ENCODE measurements at regions not wholly inside any gene's neighbourhood (a gene's known extent, or its start where the extent isn't known, plus 50 kb on each side); places are given as distances from the start of the nearest gene placed in this dataset.

DNA sequence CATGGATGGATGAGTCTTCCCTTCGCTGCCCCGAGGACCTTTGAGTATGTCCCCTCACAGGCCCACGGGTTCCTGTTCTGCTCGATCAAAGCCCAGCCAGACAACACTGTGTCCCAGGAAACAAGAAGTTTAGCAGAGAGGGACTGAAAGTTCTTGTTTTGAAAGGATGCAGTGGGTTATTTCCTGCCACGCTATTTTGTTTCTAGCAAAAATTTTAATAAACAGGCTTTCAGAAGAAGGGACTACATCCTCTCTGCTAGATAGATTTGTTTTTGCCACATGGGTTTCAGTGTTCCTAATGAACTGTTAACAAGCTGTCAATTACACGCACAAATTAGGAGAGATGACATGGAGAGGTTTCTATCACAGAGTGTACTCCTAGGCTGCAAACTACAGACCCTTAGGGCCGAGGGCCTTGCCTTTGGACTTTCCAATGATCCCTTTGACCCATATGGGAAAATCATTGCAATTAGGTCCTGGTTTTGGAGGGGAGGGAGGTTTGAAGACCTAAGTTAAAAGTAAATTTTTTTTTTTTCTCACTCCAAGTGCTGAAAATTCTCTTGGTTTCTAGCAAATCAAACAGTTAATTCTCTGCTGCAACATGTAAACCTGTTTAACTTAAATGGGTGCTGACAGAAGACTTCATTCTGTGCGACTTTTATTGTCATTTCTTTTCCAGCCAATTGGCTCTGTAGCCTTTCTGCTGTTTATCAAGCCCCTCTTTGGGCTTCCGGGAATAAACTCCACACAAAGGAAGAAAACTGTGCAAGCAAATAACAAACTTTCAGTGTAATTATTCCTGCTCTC is 81.4 kb downstream of the RCN1 start:
- TF ChIP-seq, protein P1, sequence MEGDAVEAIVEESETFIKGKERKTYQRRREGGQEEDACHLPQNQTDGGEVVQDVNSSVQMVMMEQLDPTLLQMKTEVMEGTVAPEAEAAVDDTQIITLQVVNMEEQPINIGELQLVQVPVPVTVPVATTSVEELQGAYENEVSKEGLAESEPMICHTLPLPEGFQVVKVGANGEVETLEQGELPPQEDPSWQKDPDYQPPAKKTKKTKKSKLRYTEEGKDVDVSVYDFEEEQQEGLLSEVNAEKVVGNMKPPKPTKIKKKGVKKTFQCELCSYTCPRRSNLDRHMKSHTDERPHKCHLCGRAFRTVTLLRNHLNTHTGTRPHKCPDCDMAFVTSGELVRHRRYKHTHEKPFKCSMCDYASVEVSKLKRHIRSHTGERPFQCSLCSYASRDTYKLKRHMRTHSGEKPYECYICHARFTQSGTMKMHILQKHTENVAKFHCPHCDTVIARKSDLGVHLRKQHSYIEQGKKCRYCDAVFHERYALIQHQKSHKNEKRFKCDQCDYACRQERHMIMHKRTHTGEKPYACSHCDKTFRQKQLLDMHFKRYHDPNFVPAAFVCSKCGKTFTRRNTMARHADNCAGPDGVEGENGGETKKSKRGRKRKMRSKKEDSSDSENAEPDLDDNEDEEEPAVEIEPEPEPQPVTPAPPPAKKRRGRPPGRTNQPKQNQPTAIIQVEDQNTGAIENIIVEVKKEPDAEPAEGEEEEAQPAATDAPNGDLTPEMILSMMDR (IDR thresholded peaks at IDR 0.05; ENCODE audit: low read depth, low read length) = no peak

DNA sequence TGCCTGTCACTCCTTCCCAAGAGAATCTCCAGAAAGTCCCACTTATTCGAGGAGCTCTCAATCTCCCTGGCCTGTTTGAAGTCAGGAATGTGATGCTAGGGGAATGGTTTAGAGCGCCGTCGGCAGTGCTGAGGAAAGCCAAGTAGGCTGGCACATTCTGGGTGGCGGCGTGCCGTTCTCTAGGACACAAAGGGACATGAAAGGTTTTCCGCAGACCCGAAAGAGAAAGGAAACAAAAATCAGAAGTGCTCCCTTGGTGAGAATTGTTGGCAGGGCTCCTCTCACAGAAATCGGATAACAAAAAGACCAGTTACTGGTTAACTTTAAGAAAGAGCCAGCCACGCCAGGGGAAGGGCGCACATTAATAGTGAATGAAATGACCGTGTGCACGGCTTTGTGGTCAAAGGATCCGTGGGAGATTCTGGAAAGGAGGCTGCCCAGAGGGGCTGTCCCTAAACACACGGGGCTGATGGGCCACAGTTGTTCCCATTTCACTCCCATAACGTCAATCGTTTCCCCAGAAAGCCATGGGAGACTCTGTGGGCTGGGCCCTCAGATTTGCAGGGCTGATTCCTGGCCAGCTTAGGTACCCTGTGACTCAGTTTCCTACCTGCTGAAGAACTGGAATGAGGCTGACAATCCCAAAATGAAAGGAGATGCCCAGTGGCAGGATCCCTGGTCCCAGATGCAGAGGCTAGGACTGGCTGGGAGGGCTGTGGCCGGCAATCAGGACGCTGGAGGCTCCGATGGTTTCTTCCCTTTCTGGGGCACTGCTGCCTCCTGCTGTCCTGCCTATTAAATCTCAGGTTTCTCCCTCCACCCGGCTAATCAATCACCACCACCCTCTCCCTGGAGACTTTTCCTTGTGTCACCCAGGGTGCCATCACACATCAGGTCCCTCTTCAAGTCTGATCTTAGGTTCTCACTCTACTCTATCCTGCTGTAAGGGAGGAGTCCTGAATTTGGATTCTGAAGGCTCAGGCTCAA is 82.3 kb downstream of the RCN1 start:
- TF ChIP-seq, protein P1 (IDR thresholded peaks at IDR 0.05; ENCODE audit: low read depth, low read length) = peak; percentile 79
- peak overlapping the region; percentile 9; the same call in 1 of the 2 replicates for H3K4me3 ChIP-seq (ENCODE audit: low read depth, low read length)

More for the DNA sequence above, 81.4 kb downstream of the RCN1 start:
- H3K4me3 ChIP-seq (ENCODE audit: low read depth, low read length) = no peak overlapping the region

DNA sequence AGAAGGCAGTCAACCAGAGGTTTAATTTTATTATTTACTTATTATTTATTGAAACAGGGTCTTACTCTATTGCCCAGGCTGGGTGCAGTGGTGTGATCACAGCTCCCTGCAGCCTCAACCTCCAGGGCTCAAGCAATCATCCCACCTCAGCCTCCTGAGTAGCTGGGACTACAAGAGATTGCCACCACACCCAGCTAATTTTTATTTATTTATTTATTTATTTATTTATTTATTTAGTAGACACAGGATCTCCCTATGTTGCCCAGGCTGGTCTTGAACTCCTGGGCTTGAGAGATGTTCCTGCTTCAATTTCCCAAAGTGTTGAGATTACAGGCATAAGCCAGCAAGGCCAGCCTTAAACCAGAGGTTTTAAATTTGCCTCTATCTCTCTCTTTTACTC is 83.1 kb downstream of the RCN1 start:
- H3K4me3 ChIP-seq (ENCODE audit: low read depth, low read length) = no peak overlapping the region
- TF ChIP-seq, protein P1 (IDR thresholded peaks at IDR 0.05; ENCODE audit: low read depth, low read length) = no peak

DNA sequence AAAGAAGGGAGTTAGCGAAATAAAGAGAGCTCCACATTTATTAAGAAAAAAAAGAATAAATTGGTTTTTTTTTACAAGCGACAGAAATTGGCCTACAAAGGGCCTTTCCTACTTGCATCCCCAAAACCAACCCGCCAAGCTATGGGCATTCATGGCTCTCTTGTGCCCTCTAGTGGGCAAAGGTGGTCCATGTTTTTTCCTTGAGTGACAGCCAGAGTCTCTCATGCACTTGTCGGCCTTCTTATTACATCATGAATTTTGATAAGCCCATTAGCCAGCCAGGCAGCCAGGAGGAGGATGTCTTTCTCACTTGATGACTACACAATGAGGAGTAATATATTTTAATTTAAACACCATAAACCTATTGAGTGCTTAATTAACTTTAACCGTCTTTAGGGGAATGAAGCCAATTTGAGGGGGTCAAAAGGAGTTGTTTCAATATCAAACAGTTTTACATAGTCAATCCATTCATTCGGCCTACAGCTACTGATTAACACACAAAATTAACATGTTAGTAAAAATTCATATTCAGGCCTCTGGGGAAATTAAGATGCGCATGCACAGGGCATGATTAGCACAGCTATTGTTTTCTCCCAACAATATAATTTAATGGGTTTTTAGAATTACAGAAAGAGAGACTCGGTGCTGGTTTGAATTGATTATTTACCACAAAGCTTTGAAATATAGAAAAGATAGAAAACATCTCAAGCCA is 85.5 kb downstream of the RCN1 start:
- TF ChIP-seq, protein P1 (IDR thresholded peaks at IDR 0.05; ENCODE audit: low read depth, low read length) = peak; percentile 80
- H3K4me3 ChIP-seq (ENCODE audit: low read depth, low read length) = no peak overlapping the region

DNA sequence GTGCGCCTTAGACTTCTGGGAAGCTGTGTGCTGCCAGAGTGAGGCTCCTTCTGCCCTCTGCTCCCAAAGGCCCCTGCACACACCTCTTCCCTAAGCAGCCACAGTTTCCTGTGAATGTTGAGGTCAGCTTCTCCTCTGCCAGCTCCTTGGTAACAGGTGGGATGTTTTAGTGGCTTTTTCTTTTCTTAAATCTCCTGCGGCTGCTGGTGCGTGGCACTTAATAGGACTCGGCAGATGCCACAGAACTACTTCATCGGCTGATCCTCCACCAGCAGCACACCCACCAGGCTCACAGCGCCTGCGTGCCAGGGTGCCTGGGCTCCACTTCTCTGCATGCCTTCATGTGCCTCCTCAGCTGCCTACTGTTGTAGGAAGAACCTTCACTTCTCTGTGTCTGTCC is 87.8 kb downstream of the RCN1 start:
- TF ChIP-seq, protein P1 (IDR thresholded peaks at IDR 0.05; ENCODE audit: low read depth, low read length) = no peak
- no peak overlapping the region for H3K4me3 ChIP-seq (ENCODE audit: low read depth, low read length)

DNA sequence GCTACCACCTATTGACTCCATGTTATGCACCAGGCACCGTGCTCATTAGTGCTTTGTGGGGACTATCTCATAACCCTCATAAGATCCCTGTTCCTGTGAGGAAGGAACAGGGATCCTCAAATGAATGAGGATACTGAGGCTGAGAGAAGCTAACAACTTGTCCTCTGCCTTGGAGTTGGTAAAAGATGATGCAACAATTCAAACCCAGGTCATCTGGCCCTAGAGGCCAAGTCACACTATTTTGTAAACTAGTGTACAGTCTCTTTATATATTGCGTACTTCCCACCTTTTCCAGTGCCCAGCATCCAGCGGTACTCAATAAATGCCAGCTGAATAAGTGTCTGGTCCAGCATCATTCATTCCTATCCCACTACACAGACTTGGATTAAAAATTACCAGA is 92.6 kb downstream of the RCN1 start:
- no peak overlapping the region for H3K4me3 ChIP-seq (ENCODE audit: low read depth, low read length)
- TF ChIP-seq, protein P1 (IDR thresholded peaks at IDR 0.05; ENCODE audit: low read depth, low read length) = no peak
